Gastrocnemius medialis (tissue), 4 donors: ENCODE measurements at regions not wholly inside any gene's neighbourhood (a gene's known extent, or its start where the extent isn't known, plus 50 kb on each side); places are given as distances from the start of the nearest gene placed in this dataset.

Experiments used
- POLR2A ChIP-seq, 2 donors: fragments of 450-650 bp; IDR thresholded peaks; one replicate each; pipeline ENCODE4 v1.6.1; 2017; ENCODE audit warnings: antibody characterized with exemption in 2 of 2, mild to moderate bottlenecking in 2 of 2, moderate library complexity in 2 of 2
- TF ChIP-seq, protein P1 (sequence below), 5 experiments: fragments of 450-650 bp in 3 of 5; fragments of 200-600 bp in 2 of 5; sonication (generic) in 2 of 5; IDR thresholded peaks in 4 of 5; conservative IDR thresholded peaks in 1 of 5; 1 replicate in 4 of 5; 2 replicates in 1 of 5; pipeline ENCODE4 v1.5.1; 2016 to 2019; ENCODE audit warnings: antibody characterized with exemption in 5 of 5, mild to moderate bottlenecking in 3 of 5, moderate library complexity in 3 of 5

DNA sequence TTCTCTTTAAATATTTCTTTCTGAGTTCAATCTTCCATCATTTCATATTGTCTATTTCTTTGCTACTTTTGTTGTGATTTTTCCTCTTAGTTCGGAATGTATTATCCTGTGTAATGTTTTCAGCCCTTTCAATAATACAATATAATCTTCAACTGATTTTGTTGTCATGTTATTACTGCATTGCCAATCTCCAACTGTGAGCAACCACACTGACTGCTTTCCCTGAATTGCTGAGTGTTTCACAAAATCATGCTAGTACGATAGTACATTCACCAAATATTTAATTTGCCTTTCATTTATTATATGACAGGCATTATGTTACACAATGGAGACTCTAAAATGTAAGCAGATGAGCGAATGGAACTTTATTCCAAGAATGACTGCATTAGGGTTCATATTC lies 744.3 kb upstream of the ATXN8OS start:
- TF ChIP-seq, protein P1, sequence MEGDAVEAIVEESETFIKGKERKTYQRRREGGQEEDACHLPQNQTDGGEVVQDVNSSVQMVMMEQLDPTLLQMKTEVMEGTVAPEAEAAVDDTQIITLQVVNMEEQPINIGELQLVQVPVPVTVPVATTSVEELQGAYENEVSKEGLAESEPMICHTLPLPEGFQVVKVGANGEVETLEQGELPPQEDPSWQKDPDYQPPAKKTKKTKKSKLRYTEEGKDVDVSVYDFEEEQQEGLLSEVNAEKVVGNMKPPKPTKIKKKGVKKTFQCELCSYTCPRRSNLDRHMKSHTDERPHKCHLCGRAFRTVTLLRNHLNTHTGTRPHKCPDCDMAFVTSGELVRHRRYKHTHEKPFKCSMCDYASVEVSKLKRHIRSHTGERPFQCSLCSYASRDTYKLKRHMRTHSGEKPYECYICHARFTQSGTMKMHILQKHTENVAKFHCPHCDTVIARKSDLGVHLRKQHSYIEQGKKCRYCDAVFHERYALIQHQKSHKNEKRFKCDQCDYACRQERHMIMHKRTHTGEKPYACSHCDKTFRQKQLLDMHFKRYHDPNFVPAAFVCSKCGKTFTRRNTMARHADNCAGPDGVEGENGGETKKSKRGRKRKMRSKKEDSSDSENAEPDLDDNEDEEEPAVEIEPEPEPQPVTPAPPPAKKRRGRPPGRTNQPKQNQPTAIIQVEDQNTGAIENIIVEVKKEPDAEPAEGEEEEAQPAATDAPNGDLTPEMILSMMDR (IDR thresholded peaks at IDR 0.05 in 4 of 5, conservative IDR thresholded peaks at IDR 0.05 in 1 of 5): no peak
- TF ChIP-seq POLR2A (IDR thresholded peaks at IDR 0.05): no peak
